GM19043 (cell line): ENCODE measurements at regions not wholly inside any gene's neighbourhood (a gene's known extent, or its start where the extent isn't known, plus 50 kb on each side); places are given as distances from the start of the nearest gene placed in this dataset.
"Not testable (repeated sequence)": the region's sequence is repeated elsewhere in the genome, so short reads cannot be mapped to it uniquely, and the experiment has no call there.

Experiments
- ATAC-seq: cut with Tn5 transposase; IDR thresholded peaks from one replicate; pipeline ENCODE4 v1.9.1; 2021; ENCODE audit warnings: low read depth; ENCODE audit not compliant: unreplicated experiment

GRCh38 chr1:4207183-4207582, 307.1 kb upstream of the C1orf174 start:
- ATAC-seq: no peak

- no peak for ATAC-seq
Measured at GRCh38 chr1:4207842-4208692, 308.0 kb upstream of the C1orf174 start.

DNA sequence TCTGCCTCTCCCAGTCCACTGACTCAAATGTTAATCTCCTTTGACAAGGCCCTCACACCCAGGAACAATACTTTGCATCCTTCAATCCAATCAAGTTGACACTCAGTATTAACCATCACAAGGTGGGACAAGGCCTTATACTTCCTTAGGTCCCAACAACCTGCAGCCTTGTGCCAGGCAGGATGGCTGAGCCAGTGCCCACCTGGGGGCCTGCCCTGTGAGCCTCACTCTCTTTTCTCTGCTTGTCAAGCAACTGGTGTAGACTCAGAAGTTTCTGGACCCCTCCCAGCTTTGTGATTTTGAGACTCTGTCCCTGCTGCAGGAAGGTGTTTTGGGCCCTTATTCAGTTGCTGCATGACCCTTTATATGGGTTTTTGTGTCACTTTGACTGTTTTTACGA, 310.0 kb upstream of the C1orf174 start:
- ATAC-seq: no peak

- no peak for ATAC-seq
Measured at GRCh38 chr1:4212796-4213195, 312.7 kb upstream of the C1orf174 start.

- no peak for ATAC-seq
Measured at GRCh38 chr1:4213366-4213973, 313.4 kb upstream of the C1orf174 start.

- ATAC-seq: no peak
Measured at GRCh38 chr1:4214826-4215225, 314.8 kb upstream of the C1orf174 start.

- no peak for ATAC-seq
Measured at GRCh38 chr1:4215391-4215790, 315.3 kb upstream of the C1orf174 start.

DNA sequence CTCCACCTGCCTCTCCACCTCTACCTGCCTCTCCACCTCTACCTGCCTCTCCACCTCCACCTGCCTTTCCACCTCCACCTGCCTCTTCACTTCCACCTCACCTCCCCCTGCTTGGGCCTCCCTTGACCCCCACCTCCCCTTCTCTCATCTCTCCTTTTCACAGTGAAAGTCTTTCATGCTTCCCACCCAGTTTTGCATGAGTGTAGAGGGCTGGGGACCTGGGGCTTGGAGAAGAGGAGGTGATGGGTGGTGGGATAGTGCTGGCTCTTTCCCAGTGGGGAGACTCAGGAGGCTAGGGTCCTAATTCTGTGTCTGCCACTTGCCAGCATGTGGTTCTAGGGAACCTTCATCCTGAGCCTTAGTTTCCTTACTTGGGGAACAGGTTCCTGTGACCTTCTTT, 316.2 kb upstream of the C1orf174 start:
- ATAC-seq: no peak

DNA sequence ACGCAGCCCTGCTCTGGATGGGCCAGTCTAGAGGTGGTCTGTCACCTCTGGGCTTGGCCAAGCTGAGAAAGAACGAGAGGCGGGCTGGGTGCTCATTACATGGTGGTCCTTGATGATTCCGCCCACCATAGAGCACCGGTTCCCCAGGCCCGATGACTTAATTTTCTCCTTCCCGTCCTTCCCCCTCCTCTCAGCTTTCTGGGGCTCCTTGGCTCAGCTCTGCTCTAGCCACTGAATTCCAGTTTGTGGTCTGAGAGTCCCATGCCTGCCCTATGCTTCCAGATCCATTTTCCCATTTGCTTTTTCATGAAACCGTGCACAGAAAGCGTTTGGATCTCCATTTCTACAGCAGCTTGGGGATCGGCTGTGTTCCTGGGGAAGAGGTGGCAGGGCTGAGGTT, 318.5 kb upstream of the C1orf174 start:
- no peak for ATAC-seq

DNA sequence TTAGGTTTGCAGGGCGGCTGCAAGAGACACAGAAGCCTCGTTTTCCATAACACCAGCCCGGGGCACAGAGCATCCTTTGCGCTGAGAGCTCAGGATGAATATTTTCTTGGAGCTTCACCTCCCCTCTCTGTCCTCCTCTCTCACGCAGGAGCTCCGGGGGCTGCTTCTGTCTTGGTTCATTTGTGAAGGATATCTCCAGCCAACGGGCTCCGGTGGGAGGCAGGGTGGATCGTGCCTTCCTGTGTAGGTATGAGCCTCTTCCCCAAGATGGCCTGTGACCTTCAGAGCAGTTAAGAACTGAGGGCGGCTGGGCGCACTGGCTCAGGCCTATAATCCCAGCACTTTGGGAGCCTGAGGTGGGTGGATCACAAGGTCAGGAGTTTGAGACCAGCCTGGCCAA, 319.0 kb upstream of the C1orf174 start:
- ATAC-seq: no peak

DNA sequence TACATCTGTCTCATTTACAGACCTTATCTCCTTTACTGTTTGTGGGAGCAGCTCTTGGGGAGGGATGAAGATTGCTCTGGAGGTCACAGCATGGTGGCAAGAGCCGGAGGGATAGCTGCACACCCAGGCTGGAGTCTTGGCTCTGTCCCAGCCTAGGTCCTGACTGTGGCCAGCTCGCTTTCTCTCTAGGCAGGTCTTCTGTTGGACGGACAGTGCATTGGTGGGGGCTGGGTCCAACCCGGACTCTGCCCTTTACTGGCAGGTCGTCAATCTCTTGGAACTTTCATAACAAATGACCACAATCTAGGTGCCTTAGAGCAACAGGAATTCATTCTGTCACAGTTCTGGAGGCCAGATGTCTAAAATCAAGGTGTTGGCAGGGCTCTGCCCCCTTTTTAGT, 319.8 kb upstream of the C1orf174 start:
- ATAC-seq: no peak

DNA sequence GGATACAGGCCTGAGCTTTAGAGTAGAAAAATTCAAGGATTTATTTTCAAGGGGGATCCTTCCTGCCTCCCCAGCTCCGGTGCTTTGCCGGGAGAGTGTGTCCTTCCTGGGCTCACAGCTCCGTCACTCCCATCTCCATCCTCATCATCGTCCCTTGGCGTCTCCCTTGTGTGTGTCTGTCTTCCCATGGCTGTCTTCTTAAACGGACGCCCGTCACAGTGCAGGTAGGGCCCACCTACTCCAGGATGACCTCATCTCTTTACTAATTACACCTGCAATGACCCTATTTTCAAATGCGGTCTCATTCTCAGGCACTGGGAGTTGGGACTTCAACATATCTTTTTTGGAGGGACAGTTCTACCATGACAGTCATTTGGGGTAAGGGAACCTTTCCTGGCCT, 320.3 kb upstream of the C1orf174 start:
- no peak for ATAC-seq

DNA sequence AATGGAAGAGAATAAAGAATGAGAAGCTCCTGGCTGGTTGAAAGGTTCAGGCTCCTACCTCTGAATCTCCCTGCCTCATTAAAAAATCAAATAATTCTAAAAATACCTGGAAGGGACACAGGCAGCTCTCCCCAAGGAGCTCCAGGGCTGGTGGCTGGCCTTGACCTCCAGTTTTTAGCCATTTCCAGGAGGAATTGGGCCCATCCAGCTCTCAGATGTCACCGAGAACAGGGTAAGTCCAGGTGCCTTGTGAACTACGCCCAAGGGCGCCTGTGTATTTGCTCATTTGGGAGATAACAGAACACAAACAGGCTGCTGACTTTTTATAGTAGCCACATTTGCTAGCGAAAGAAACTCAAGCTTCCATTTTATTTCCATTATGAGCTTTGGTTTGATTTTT, 321.0 kb upstream of the C1orf174 start:
- ATAC-seq: no peak

GRCh38 chr1:4224684-4225467, 324.8 kb upstream of the C1orf174 start:
- no peak for ATAC-seq

DNA sequence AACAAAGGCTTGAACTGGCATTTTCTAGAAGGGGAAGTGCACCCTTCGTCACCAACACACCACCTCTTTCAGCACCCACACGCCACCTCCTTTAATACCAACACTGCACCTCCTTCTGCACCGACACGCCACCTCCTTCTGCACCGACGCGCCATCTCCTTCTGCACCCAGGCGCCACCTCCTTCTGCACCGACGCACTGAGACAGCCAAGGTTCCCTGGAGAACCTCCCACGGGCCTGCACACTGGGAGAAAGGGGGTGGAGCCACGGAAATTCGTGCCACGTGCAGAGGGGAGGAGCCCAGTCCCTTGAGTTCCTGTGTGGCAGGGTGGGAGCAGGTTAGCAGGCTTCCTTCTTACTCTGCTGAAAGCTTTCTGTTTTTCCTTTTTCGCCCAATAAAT, 327.9 kb upstream of the C1orf174 start:
- no peak for ATAC-seq

DNA sequence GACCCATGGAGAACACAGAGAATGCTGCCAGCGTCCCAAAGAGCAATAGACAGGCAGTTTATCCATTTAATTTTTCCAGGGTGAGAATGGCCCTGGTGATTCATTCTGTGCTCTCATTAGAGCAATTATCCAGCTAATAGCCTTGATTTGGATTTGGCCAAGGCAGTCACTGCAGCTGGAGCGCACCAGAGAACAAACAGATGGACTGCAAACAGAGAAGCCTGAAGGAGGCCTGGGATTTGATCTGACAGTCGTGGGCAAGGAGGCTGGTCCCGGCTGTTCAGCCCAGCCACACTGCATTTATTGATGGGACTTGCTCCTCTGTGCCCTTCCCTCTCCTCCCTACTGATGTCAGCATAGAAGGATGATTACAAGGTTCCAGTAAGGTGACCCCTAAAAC, 353.9 kb upstream of the C1orf174 start:
- ATAC-seq: no peak

DNA sequence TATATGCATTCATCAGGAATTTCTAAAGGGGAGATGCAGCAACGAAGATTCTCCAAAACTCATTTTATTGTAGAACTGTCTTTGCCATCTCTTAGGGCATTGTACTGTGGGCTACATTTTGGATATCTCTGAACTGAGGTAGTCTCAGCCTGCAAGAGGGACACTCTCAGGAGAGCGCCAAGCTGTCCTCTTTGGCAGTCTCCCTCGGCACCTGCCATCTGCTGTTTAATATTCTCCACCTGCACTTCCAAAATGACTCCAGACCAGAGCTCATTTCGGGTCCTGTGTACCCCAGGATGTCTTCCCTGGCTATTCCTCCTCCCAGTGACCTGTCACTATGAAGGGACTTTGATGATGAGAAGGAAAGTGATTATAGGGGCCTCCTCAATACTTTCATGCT, 356.3 kb upstream of the C1orf174 start:
- ATAC-seq: no peak

DNA sequence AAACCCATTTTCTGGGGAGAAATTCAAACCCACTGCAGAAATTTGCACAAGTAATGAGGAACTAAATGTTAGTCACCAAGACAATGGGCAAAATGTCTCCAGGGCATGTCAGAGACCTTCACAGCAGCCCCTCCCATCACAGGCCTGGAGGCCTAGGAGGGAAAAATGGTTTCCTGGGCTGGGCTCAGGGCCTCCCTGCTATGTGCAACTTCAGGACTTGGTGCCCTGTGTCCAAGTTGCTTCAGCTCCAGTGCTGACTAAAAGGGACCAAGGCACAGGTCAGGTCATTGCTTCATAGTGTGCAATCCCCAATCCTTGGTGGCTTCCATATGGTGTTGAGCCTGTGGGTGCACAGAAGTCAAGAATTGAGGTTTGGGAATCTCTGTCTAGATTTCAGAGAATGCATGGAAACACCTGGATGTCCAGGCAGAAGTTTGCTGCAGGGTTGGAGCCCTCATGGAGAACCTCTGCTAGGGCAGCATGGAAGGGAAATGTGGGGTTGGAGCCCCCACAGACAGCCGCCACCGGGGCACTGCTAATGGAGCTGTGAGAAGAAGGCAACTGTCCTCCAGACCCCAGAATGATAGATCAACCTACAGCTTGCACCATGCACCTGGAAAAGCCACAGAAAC, 358.2 kb upstream of the C1orf174 start:
- not testable (repeated sequence) for ATAC-seq

- ATAC-seq: no peak
Measured at GRCh38 chr1:4261327-4261726, 361.3 kb upstream of the C1orf174 start.

- ATAC-seq: no peak
Measured at GRCh38 chr1:4262665-4263064, 362.6 kb upstream of the C1orf174 start.

DNA sequence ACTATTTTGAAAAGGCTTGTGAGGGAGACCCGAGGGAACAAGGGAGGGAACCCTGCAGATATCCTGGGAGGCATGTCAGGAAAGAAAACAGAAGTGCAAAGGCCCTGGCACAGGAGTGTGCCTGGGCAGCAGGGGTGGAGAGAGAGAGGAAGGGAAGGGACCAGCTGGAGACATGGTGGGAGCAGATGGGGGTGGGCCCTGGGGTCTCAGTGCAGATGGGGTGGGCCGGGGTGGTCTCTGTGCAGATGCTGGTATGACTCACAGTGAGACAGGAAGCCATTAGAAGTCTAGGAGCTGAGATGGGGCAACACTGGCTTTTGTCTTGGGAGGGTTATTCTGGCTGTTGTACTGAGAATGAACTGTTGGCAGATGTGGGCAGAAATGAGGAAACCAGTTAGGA, 363.6 kb upstream of the C1orf174 start:
- no peak for ATAC-seq
